ENCODE measurements at regions not wholly inside any gene's neighbourhood (a gene's known extent, or its start where the extent isn't known, plus 50 kb on each side); places are given as distances from the start of the nearest gene placed in this dataset.

- Histone ChIP-seq H3K4me3 (ENCODE audit: low read length in 2 of 2) (no peak overlapping the region), H3K27me3 (ENCODE audit: control insufficient read depth in 1 of 2, insufficient read depth in 2 of 2, low read length in 1 of 2) (no peaks in the 10 kb centered on the region), H3K4me1 (ENCODE audit: control insufficient read depth in 1 of 2, insufficient read depth in 2 of 2, low read length in 2 of 2) (no peaks in the 10 kb centered on the region), H3K9me3 (ENCODE audit: control insufficient read depth, low read length) (no peaks in the 10 kb centered on the region), H3K27ac (ENCODE audit: low read depth in 1 of 2, low read length in 2 of 2) (no peak overlapping the region), H3K36me3 (ENCODE audit: control insufficient read depth in 1 of 2, insufficient read depth in 2 of 2, low read length in 1 of 2) (no peaks in the 10 kb centered on the region)
- no peak for DNase-seq
- 88 to 97% methylated on average over 1 of the region's 1 CpG for WGBS, 2 donors
- intact Hi-C loops (cut with DNase I), result loop anchor here in 1 of 2 donors (10.0 kb wide), 1 partner anchor 105 kb away; the partner anchor contains the start of gene KLHL13
- ATAC-seq (ENCODE audit: low FRiP score), result no peak
Observed at GRCh38 chrX:118219866-118220265, 103.3 kb upstream of the KLHL13 start.

- no peaks in the 10 kb centered on the region for H3K4me1 ChIP-seq (ENCODE audit: control insufficient read depth in 1 of 2, insufficient read depth in 2 of 2, low read length in 2 of 2)
- intact Hi-C loops (cut with DNase I), result loop anchor here in 1 of 2 donors (10.0 kb wide), 1 partner anchor 106 kb away; the partner anchor contains the start of gene KLHL13
- H3K36me3 ChIP-seq (ENCODE audit: control insufficient read depth in 1 of 2, insufficient read depth in 2 of 2, low read length in 1 of 2), result no peaks in the 10 kb centered on the region
- H3K9me3 ChIP-seq (ENCODE audit: control insufficient read depth, low read length), result no peaks in the 10 kb centered on the region
- WGBS, 2 donors, result 79 to 80% methylated on average over 1 of the region's 1 CpG
- H3K4me3 ChIP-seq (ENCODE audit: low read length in 2 of 2), result no peak overlapping the region
- DNase-seq (no peak), ATAC-seq (ENCODE audit: low FRiP score) (no peak)
- H3K27me3 ChIP-seq (ENCODE audit: control insufficient read depth in 1 of 2, insufficient read depth in 2 of 2, low read length in 1 of 2), result no peaks in the 10 kb centered on the region
- no peak overlapping the region for H3K27ac ChIP-seq (ENCODE audit: low read depth in 1 of 2, low read length in 2 of 2)
Observed at GRCh38 chrX:118220509-118220908, 103.9 kb upstream of the KLHL13 start.

- H3K9me3 ChIP-seq (ENCODE audit: control insufficient read depth, low read length), result no peaks in the 10 kb centered on the region
- H3K27ac ChIP-seq (ENCODE audit: low read depth in 1 of 2, low read length in 2 of 2), result no peak overlapping the region
- no peaks in the 10 kb centered on the region for H3K27me3 ChIP-seq (ENCODE audit: control insufficient read depth in 1 of 2, insufficient read depth in 2 of 2, low read length in 1 of 2)
- DNase-seq (no peak), ATAC-seq (ENCODE audit: low FRiP score) (no peak)
- intact Hi-C loops (cut with DNase I), result loop anchor here in 1 of 2 donors (10.0 kb wide), 1 partner anchor 106 kb away; the partner anchor contains the start of gene KLHL13
- no peaks in the 10 kb centered on the region for H3K36me3 ChIP-seq (ENCODE audit: control insufficient read depth in 1 of 2, insufficient read depth in 2 of 2, low read length in 1 of 2)
- H3K4me1 ChIP-seq (ENCODE audit: control insufficient read depth in 1 of 2, insufficient read depth in 2 of 2, low read length in 2 of 2), result no peaks in the 10 kb centered on the region
- H3K4me3 ChIP-seq (ENCODE audit: low read length in 2 of 2), result no peak overlapping the region
- 70 to 95% methylated on average over 4 of the region's 4 CpGs for WGBS, 2 donors
Observed at GRCh38 chrX:118221270-118221669, 104.7 kb upstream of the KLHL13 start.

- H3K9me3 ChIP-seq (ENCODE audit: control insufficient read depth, low read length), result no peaks in the 10 kb centered on the region
- no peak for DNase-seq
- H3K36me3 ChIP-seq (ENCODE audit: control insufficient read depth in 1 of 2, insufficient read depth in 2 of 2, low read length in 1 of 2), result no peaks in the 10 kb centered on the region
- no peak overlapping the region for H3K27ac ChIP-seq (ENCODE audit: low read depth in 1 of 2, low read length in 2 of 2)
- intact Hi-C loops (cut with DNase I), result loop anchor here in 1 of 2 donors (10.0 kb wide), 1 partner anchor 107 kb away; the partner anchor contains the start of gene KLHL13
- no peaks in the 10 kb centered on the region for H3K27me3 ChIP-seq (ENCODE audit: control insufficient read depth in 1 of 2, insufficient read depth in 2 of 2, low read length in 1 of 2)
- ATAC-seq (ENCODE audit: low FRiP score), result no peak
- 4 to 18% methylated on average over 3 of the region's 3 CpGs for WGBS, 2 donors
- H3K4me3 ChIP-seq (ENCODE audit: low read length in 2 of 2), result no peak overlapping the region
- H3K4me1 ChIP-seq (ENCODE audit: control insufficient read depth in 1 of 2, insufficient read depth in 2 of 2, low read length in 2 of 2), result no peaks in the 10 kb centered on the region
Observed at GRCh38 chrX:118221733-118222132, 105.1 kb upstream of the KLHL13 start.

GRCh38 chrX:118222421-118222820 lies 105.8 kb upstream of the KLHL13 start:
- H3K27ac ChIP-seq (ENCODE audit: low read depth in 1 of 2, low read length in 2 of 2), result no peak overlapping the region
- no peaks in the 10 kb centered on the region for H3K9me3 ChIP-seq (ENCODE audit: control insufficient read depth, low read length)
- H3K27me3 ChIP-seq (ENCODE audit: control insufficient read depth in 1 of 2, insufficient read depth in 2 of 2, low read length in 1 of 2), result no peaks in the 10 kb centered on the region
- ATAC-seq (ENCODE audit: low FRiP score) (no peak), DNase-seq (no peak)
- no peaks in the 10 kb centered on the region for H3K4me1 ChIP-seq (ENCODE audit: control insufficient read depth in 1 of 2, insufficient read depth in 2 of 2, low read length in 2 of 2)
- H3K4me3 ChIP-seq (ENCODE audit: low read length in 2 of 2), result no peak overlapping the region
- intact Hi-C loops (cut with DNase I), result loop anchor here in 1 of 2 donors (10.0 kb wide), 1 partner anchor 108 kb away; the partner anchor contains the start of gene KLHL13
- no peaks in the 10 kb centered on the region for H3K36me3 ChIP-seq (ENCODE audit: control insufficient read depth in 1 of 2, insufficient read depth in 2 of 2, low read length in 1 of 2)

- 23 to 47% methylated on average over 3 of the region's 3 CpGs for WGBS, 2 donors
- Histone ChIP-seq H3K27ac (ENCODE audit: low read depth in 1 of 2, low read length in 2 of 2) (no peak overlapping the region), H3K4me1 (ENCODE audit: control insufficient read depth in 1 of 2, insufficient read depth in 2 of 2, low read length in 2 of 2) (peaks cover 0 to 2% of the 10 kb centered on the region in 2 donors), H3K36me3 (ENCODE audit: control insufficient read depth in 1 of 2, insufficient read depth in 2 of 2, low read length in 1 of 2) (no peaks in the 10 kb centered on the region), H3K4me3 (ENCODE audit: low read length in 2 of 2) (no peak overlapping the region), H3K9me3 (ENCODE audit: control insufficient read depth, low read length) (no peaks in the 10 kb centered on the region), H3K27me3 (ENCODE audit: control insufficient read depth in 1 of 2, insufficient read depth in 2 of 2, low read length in 1 of 2) (no peaks in the 10 kb centered on the region)
- no peak for ATAC-seq (ENCODE audit: low FRiP score)
- no peak for DNase-seq
- intact Hi-C loops (cut with DNase I), result loop anchor here in 1 of 2 donors (10.0 kb wide), 1 partner anchor 111 kb away; the partner anchor contains the start of gene KLHL13
Observed at GRCh38 chrX:118225711-118226428, 109.3 kb upstream of the KLHL13 start.

- Histone ChIP-seq H3K4me1 (ENCODE audit: control insufficient read depth in 1 of 2, insufficient read depth in 2 of 2, low read length in 2 of 2) (peaks cover 0 to 2% of the 10 kb centered on the region in 2 donors), H3K36me3 (ENCODE audit: control insufficient read depth in 1 of 2, insufficient read depth in 2 of 2, low read length in 1 of 2) (no peaks in the 10 kb centered on the region), H3K4me3 (ENCODE audit: low read length in 2 of 2) (no peak overlapping the region), H3K9me3 (ENCODE audit: control insufficient read depth, low read length) (no peaks in the 10 kb centered on the region), H3K27ac (ENCODE audit: low read depth in 1 of 2, low read length in 2 of 2) (no peak overlapping the region), H3K27me3 (ENCODE audit: control insufficient read depth in 1 of 2, insufficient read depth in 2 of 2, low read length in 1 of 2) (no peaks in the 10 kb centered on the region)
- 3 to 13% methylated on average over 4 of the region's 4 CpGs for WGBS, 2 donors
- ATAC-seq (ENCODE audit: low FRiP score) (no peak), DNase-seq (no peak)
- intact Hi-C loops (cut with DNase I), result loop anchor here in 1 of 2 donors (10.0 kb wide), 1 partner anchor 113 kb away; the partner anchor contains the start of gene KLHL13
Observed at GRCh38 chrX:118228041-118228440, 111.4 kb upstream of the KLHL13 start.

- H3K27me3 ChIP-seq (ENCODE audit: control insufficient read depth in 1 of 2, insufficient read depth in 2 of 2, low read length in 1 of 2), result no peaks in the 10 kb centered on the region
- no peaks in the 10 kb centered on the region for H3K9me3 ChIP-seq (ENCODE audit: control insufficient read depth, low read length)
- no peak for ATAC-seq (ENCODE audit: low FRiP score)
- WGBS, 2 donors, result 6 to 32% methylated on average over 1 of the region's 1 CpG
- H3K27ac ChIP-seq (ENCODE audit: low read depth in 1 of 2, low read length in 2 of 2), result no peak overlapping the region
- no peak for DNase-seq
- no peaks in the 10 kb centered on the region for H3K36me3 ChIP-seq (ENCODE audit: control insufficient read depth in 1 of 2, insufficient read depth in 2 of 2, low read length in 1 of 2)
- H3K4me3 ChIP-seq (ENCODE audit: low read length in 2 of 2), result no peak overlapping the region
- H3K4me1 ChIP-seq (ENCODE audit: control insufficient read depth in 1 of 2, insufficient read depth in 2 of 2, low read length in 2 of 2), result peaks cover 0 to 2% of the 10 kb centered on the region in 2 donors
- intact Hi-C loops (cut with DNase I), result loop anchor here in 1 of 2 donors (10.0 kb wide), 1 partner anchor 114 kb away; the partner anchor contains the start of gene KLHL13
Observed at GRCh38 chrX:118228456-118228855, 111.8 kb upstream of the KLHL13 start.

GRCh38 chrX:118231464-118231863 lies 114.4 kb upstream of the WDR44 start:
- H3K4me1 ChIP-seq (ENCODE audit: control insufficient read depth in 1 of 2, insufficient read depth in 2 of 2, low read length in 2 of 2), result peaks cover 0 to 2% of the 10 kb centered on the region in 2 donors
- no peak overlapping the region for H3K4me3 ChIP-seq (ENCODE audit: low read length in 2 of 2)
- ATAC-seq (ENCODE audit: low FRiP score) (no peak), DNase-seq (no peak)
- no peak overlapping the region for H3K27ac ChIP-seq (ENCODE audit: low read depth in 1 of 2, low read length in 2 of 2)
- H3K36me3 ChIP-seq (ENCODE audit: control insufficient read depth in 1 of 2, insufficient read depth in 2 of 2, low read length in 1 of 2), result no peaks in the 10 kb centered on the region
- intact Hi-C loops (cut with DNase I), result no loop called here
- H3K9me3 ChIP-seq (ENCODE audit: control insufficient read depth, low read length), result no peaks in the 10 kb centered on the region
- no peaks in the 10 kb centered on the region for H3K27me3 ChIP-seq (ENCODE audit: control insufficient read depth in 1 of 2, insufficient read depth in 2 of 2, low read length in 1 of 2)
